ENCODE measurements at regions not wholly inside any gene's neighbourhood (a gene's known extent, or its start where the extent isn't known, plus 50 kb on each side); places are given as distances from the start of the nearest gene placed in this dataset.

GRCh38 chr4:130338851-130339250 lies 1242.9 kb downstream of the C4orf33 start:
- ChIA-PET CTCF (no interaction called here), POLR2A (no interaction called here)
- Mint-ChIP-seq H3K36me3 (ENCODE audit: low read depth) (no peaks in the 10 kb centered on the region), H3K27ac (no peak overlapping the region), H3K27me3 (no peaks in the 10 kb centered on the region), H3K9me3 (ENCODE audit: low read depth) (no peaks in the 10 kb centered on the region), H3K4me1 (no peaks in the 10 kb centered on the region), H3K4me3 (no peak overlapping the region)
- DNase-seq (no peak), ATAC-seq (no peak)
- intact Hi-C loops (cut with DNase I, micrococcal nuclease) = no loop called here

GRCh38 chr4:130349745-130350144 lies 1253.8 kb downstream of the C4orf33 start:
- Mint-ChIP-seq H3K27ac (no peak overlapping the region), H3K4me3 (no peak overlapping the region), H3K9me3 (ENCODE audit: low read depth) (no peaks in the 10 kb centered on the region), H3K36me3 (ENCODE audit: low read depth) (no peaks in the 10 kb centered on the region), H3K4me1 (no peaks in the 10 kb centered on the region), H3K27me3 (no peaks in the 10 kb centered on the region)
- ChIA-PET POLR2A (no interaction called here), CTCF (no interaction called here)
- intact Hi-C loops (cut with DNase I, micrococcal nuclease) = no loop called here
- DNase-seq = no peak
- ATAC-seq = no peak

GRCh38 chr4:130356873-130357272 lies 1260.9 kb downstream of the C4orf33 start:
- intact Hi-C loops (cut with DNase I, micrococcal nuclease) = no loop called here
- Mint-ChIP-seq H3K27me3 (no peaks in the 10 kb centered on the region), H3K36me3 (ENCODE audit: low read depth) (no peaks in the 10 kb centered on the region), H3K27ac (no peak overlapping the region), H3K4me1 (no peaks in the 10 kb centered on the region), H3K9me3 (ENCODE audit: low read depth) (no peaks in the 10 kb centered on the region), H3K4me3 (no peak overlapping the region)
- no peak for DNase-seq
- ChIA-PET POLR2A (no interaction called here), CTCF (no interaction called here)
- no peak for ATAC-seq

- ChIA-PET POLR2A (no interaction called here), CTCF (no interaction called here)
- Mint-ChIP-seq H3K27me3 (no peaks in the 10 kb centered on the region), H3K27ac (no peak overlapping the region), H3K36me3 (ENCODE audit: low read depth) (no peaks in the 10 kb centered on the region), H3K4me1 (no peaks in the 10 kb centered on the region), H3K4me3 (no peak overlapping the region), H3K9me3 (ENCODE audit: low read depth) (no peaks in the 10 kb centered on the region)
- no peak for ATAC-seq
- DNase-seq = no peak
- intact Hi-C loops (cut with DNase I, micrococcal nuclease) = no loop called here
These were observed 1263.6 kb downstream of the C4orf33 start for GRCh38 chr4:130359542-130359941.

GRCh38 chr4:130361616-130362015 lies 1265.7 kb downstream of the C4orf33 start:
- ChIA-PET CTCF (no interaction called here), POLR2A (no interaction called here)
- intact Hi-C loops (cut with DNase I, micrococcal nuclease) = no loop called here
- Mint-ChIP-seq H3K36me3 (ENCODE audit: low read depth) (no peaks in the 10 kb centered on the region), H3K27me3 (no peaks in the 10 kb centered on the region), H3K27ac (no peak overlapping the region), H3K4me1 (no peaks in the 10 kb centered on the region), H3K9me3 (ENCODE audit: low read depth) (no peaks in the 10 kb centered on the region), H3K4me3 (no peak overlapping the region)
- ATAC-seq = no peak
- no peak for DNase-seq

- no peak overlapping the region for H3K27ac Mint-ChIP-seq
- no peaks in the 10 kb centered on the region for H3K36me3 Mint-ChIP-seq (ENCODE audit: low read depth)
- no peaks in the 10 kb centered on the region for H3K9me3 Mint-ChIP-seq (ENCODE audit: low read depth)
- H3K27me3 Mint-ChIP-seq = no peaks in the 10 kb centered on the region
- no peak overlapping the region for H3K4me3 Mint-ChIP-seq
- no peak for DNase-seq
- ChIA-PET POLR2A (no interaction called here), CTCF (no interaction called here)
- no peak for ATAC-seq
- intact Hi-C loops (cut with DNase I, micrococcal nuclease) = no loop called here
- H3K4me1 Mint-ChIP-seq = no peaks in the 10 kb centered on the region
These were observed 1272.7 kb downstream of the C4orf33 start for GRCh38 chr4:130368668-130369067.

GRCh38 chr4:130393231-130393630 lies 1297.3 kb downstream of the C4orf33 start:
- Mint-ChIP-seq H3K36me3 (ENCODE audit: low read depth) (no peaks in the 10 kb centered on the region), H3K9me3 (ENCODE audit: low read depth) (no peaks in the 10 kb centered on the region), H3K4me1 (no peaks in the 10 kb centered on the region), H3K27me3 (no peaks in the 10 kb centered on the region), H3K4me3 (no peak overlapping the region), H3K27ac (no peak overlapping the region)
- intact Hi-C loops (cut with DNase I, micrococcal nuclease) = no loop called here
- DNase-seq (no peak), ATAC-seq (no peak)
- CTCF ChIA-PET = no interaction called here
- POLR2A ChIA-PET = no interaction called here

- no peaks in the 10 kb centered on the region for H3K9me3 Mint-ChIP-seq (ENCODE audit: low read depth)
- ATAC-seq = no peak
- no peaks in the 10 kb centered on the region for H3K4me1 Mint-ChIP-seq
- POLR2A ChIA-PET = no interaction called here
- no peaks in the 10 kb centered on the region for H3K36me3 Mint-ChIP-seq (ENCODE audit: low read depth)
- no peak overlapping the region for H3K4me3 Mint-ChIP-seq
- H3K27me3 Mint-ChIP-seq = no peaks in the 10 kb centered on the region
- H3K27ac Mint-ChIP-seq = no peak overlapping the region
- no peak for DNase-seq
- intact Hi-C loops (cut with DNase I, micrococcal nuclease) = no loop called here
- CTCF ChIA-PET = no interaction called here
These were observed 1297.7 kb downstream of the C4orf33 start for GRCh38 chr4:130393642-130394041.

- Mint-ChIP-seq H3K36me3 (ENCODE audit: low read depth) (no peaks in the 10 kb centered on the region), H3K4me3 (no peak overlapping the region), H3K27ac (no peak overlapping the region), H3K9me3 (ENCODE audit: low read depth) (no peaks in the 10 kb centered on the region), H3K27me3 (no peaks in the 10 kb centered on the region), H3K4me1 (no peaks in the 10 kb centered on the region)
- intact Hi-C loops (cut with DNase I, micrococcal nuclease) = no loop called here
- POLR2A ChIA-PET = no interaction called here
- CTCF ChIA-PET = no interaction called here
- ATAC-seq (no peak), DNase-seq (no peak)
These were observed 1299.9 kb downstream of the C4orf33 start for GRCh38 chr4:130395871-130396270.

GRCh38 chr4:130403221-130403620 lies 1307.3 kb downstream of the C4orf33 start:
- Mint-ChIP-seq H3K4me1 (no peaks in the 10 kb centered on the region), H3K9me3 (ENCODE audit: low read depth) (no peaks in the 10 kb centered on the region), H3K4me3 (no peak overlapping the region), H3K36me3 (ENCODE audit: low read depth) (no peaks in the 10 kb centered on the region), H3K27me3 (no peaks in the 10 kb centered on the region), H3K27ac (no peak overlapping the region)
- ChIA-PET POLR2A (no interaction called here), CTCF (no interaction called here)
- DNase-seq (no peak), ATAC-seq (no peak)
- intact Hi-C loops (cut with DNase I, micrococcal nuclease) = no loop called here

- Mint-ChIP-seq H3K4me3 (no peak overlapping the region), H3K27me3 (no peaks in the 10 kb centered on the region), H3K27ac (no peak overlapping the region), H3K36me3 (ENCODE audit: low read depth) (no peaks in the 10 kb centered on the region), H3K4me1 (no peaks in the 10 kb centered on the region), H3K9me3 (ENCODE audit: low read depth) (peaks cover 2% of the 10 kb centered on the region)
- POLR2A ChIA-PET = no interaction called here
- intact Hi-C loops (cut with DNase I, micrococcal nuclease) = no loop called here
- ATAC-seq (no peak), DNase-seq (no peak)
- CTCF ChIA-PET = no interaction called here
These were observed 1320.3 kb downstream of the C4orf33 start for GRCh38 chr4:130416228-130416627.

GRCh38 chr4:130419211-130419975 lies 1323.4 kb downstream of the C4orf33 start:
- ATAC-seq = no peak
- Mint-ChIP-seq H3K36me3 (ENCODE audit: low read depth) (no peaks in the 10 kb centered on the region), H3K4me1 (no peaks in the 10 kb centered on the region), H3K9me3 (ENCODE audit: low read depth) (no peaks in the 10 kb centered on the region), H3K27me3 (no peaks in the 10 kb centered on the region), H3K4me3 (no peak overlapping the region), H3K27ac (no peak overlapping the region)
- CTCF ChIA-PET = no interaction called here
- DNase-seq = no peak
- POLR2A ChIA-PET = no interaction called here
- intact Hi-C loops (cut with DNase I, micrococcal nuclease) = no loop called here

GRCh38 chr4:130422261-130422660 lies 1326.3 kb downstream of the C4orf33 start:
- H3K4me1 Mint-ChIP-seq = no peaks in the 10 kb centered on the region
- ATAC-seq (no peak), DNase-seq (no peak)
- H3K27me3 Mint-ChIP-seq = no peaks in the 10 kb centered on the region
- CTCF ChIA-PET = no interaction called here
- intact Hi-C loops (cut with DNase I, micrococcal nuclease) = no loop called here
- POLR2A ChIA-PET = no interaction called here
- no peaks in the 10 kb centered on the region for H3K36me3 Mint-ChIP-seq (ENCODE audit: low read depth)
- H3K9me3 Mint-ChIP-seq (ENCODE audit: low read depth) = peaks cover 2% of the 10 kb centered on the region
- no peak overlapping the region for H3K4me3 Mint-ChIP-seq
- H3K27ac Mint-ChIP-seq = no peak overlapping the region
